ENCODE measurements at regions not wholly inside any gene's neighbourhood (a gene's known extent, or its start where the extent isn't known, plus 50 kb on each side); places are given as distances from the start of the nearest gene placed in this dataset.
A peak's percentile ranks its signal among the peaks of the same experiment; 100 is the strongest.

GRCh38 chr16:73569266-73569980, 521.5 kb upstream of the ZFHX3 start:
- DNase-seq (ENCODE audit: low spot score): no peak

GRCh38 chr16:73568769-73569168, 520.8 kb upstream of the ZFHX3 start:
- DNase-seq (ENCODE audit: low spot score): no peak

GRCh38 chr16:73565925-73566324, 518.0 kb upstream of the ZFHX3 start:
- no peak for DNase-seq (ENCODE audit: low spot score)

- DNase-seq (ENCODE audit: low spot score): peak; percentile 36
Observed at GRCh38 chr16:73565263-73565662, 517.3 kb upstream of the ZFHX3 start.

GRCh38 chr16:73563709-73564108, 515.8 kb upstream of the ZFHX3 start:
- DNase-seq (ENCODE audit: low spot score): no peak

GRCh38 chr16:73560497-73560896, 512.6 kb upstream of the ZFHX3 start:
- DNase-seq (ENCODE audit: low spot score): no peak

GRCh38 chr16:73558219-73558618, 510.3 kb upstream of the ZFHX3 start:
- no peak for DNase-seq (ENCODE audit: low spot score)

- DNase-seq (ENCODE audit: low spot score): no peak
Observed at GRCh38 chr16:73553941-73554660, 506.2 kb upstream of the ZFHX3 start.

- no peak for DNase-seq (ENCODE audit: low spot score)
Observed at GRCh38 chr16:73549984-73550631, 502.2 kb upstream of the ZFHX3 start.

GRCh38 chr16:73547552-73548403, 499.9 kb upstream of the ZFHX3 start:
- DNase-seq (ENCODE audit: low spot score): no peak

- no peak for DNase-seq (ENCODE audit: low spot score)
Observed at GRCh38 chr16:73546341-73546845, 498.5 kb upstream of the ZFHX3 start.

- DNase-seq (ENCODE audit: low spot score): no peak
Observed at GRCh38 chr16:73545755-73546154, 497.8 kb upstream of the ZFHX3 start.

GRCh38 chr16:73545290-73545689, 497.4 kb upstream of the ZFHX3 start:
- no peak for DNase-seq (ENCODE audit: low spot score)

GRCh38 chr16:73544826-73545225, 496.9 kb upstream of the ZFHX3 start:
- DNase-seq (ENCODE audit: low spot score): no peak

- no peak for DNase-seq (ENCODE audit: low spot score)
Observed at GRCh38 chr16:73543970-73544599, 496.2 kb upstream of the ZFHX3 start.

GRCh38 chr16:73543331-73543969, 495.5 kb upstream of the ZFHX3 start:
- no peak for DNase-seq (ENCODE audit: low spot score)

GRCh38 chr16:73542885-73543284, 495.0 kb upstream of the ZFHX3 start:
- no peak for DNase-seq (ENCODE audit: low spot score)

- no peak for DNase-seq (ENCODE audit: low spot score)
Observed at GRCh38 chr16:73537921-73538320, 490.0 kb upstream of the ZFHX3 start.

GRCh38 chr16:73536931-73537330, 489.0 kb upstream of the ZFHX3 start:
- no peak for DNase-seq (ENCODE audit: low spot score)

- no peak for DNase-seq (ENCODE audit: low spot score)
Observed at GRCh38 chr16:73531021-73531420, 483.1 kb upstream of the ZFHX3 start.

- DNase-seq (ENCODE audit: low spot score): no peak
Observed at GRCh38 chr16:73530529-73530928, 482.6 kb upstream of the ZFHX3 start.
